OCI-LY3 (cell line): ENCODE measurements at regions not wholly inside any gene's neighbourhood (a gene's known extent, or its start where the extent isn't known, plus 50 kb on each side); places are given as distances from the start of the nearest gene placed in this dataset.

Experiments
- H2AFZ ChIP-seq: fragments of 200-600, 300-600 bp; shearing (Covaris generic); 2 replicates; pipeline ENCODE4 v1.6.0; 2014; ENCODE audit warnings: antibody characterized with exemption, low read depth, low read length
- H3K27ac ChIP-seq: fragments of 200-600, 300-600 bp; sonication (generic); 2 replicates; pipeline ENCODE4 v1.5.1; 2014; ENCODE audit warnings: mild to moderate bottlenecking, low read length, moderate library complexity, mixed read lengths
- H3K27me3 ChIP-seq: fragments of 200-600, 300-600 bp; sonication (generic); 2 replicates; pipeline ENCODE4 v1.6.1; 2014; ENCODE audit warnings: low read depth, low read length, mixed read lengths
- H3K36me3 ChIP-seq: fragments of 200-600, 300-600 bp; sonication (generic); replicated peaks from 2 replicates; pipeline ENCODE3; 2014; ENCODE audit warnings: low read depth, low read length, mixed read lengths
- H3K4me1 ChIP-seq: fragments of 300-600, 200-600 bp; sonication (generic); 2 replicates; pipeline ENCODE4 v1.6.1; 2014; ENCODE audit warnings: low read length, mixed read lengths
- H3K4me2 ChIP-seq: fragments of 200-600, 300-600 bp; sonication (generic); 2 replicates; pipeline ENCODE4 v1.6.1; 2014; ENCODE audit warnings: low read length, mixed read lengths
- H3K4me3 ChIP-seq: fragments of 300-600, 200-600 bp; sonication (generic); 2 replicates; pipeline ENCODE4 v1.5.1; 2014; ENCODE audit warnings: antibody characterized with exemption, mild to moderate bottlenecking, low read length, moderate library complexity
- H3K79me2 ChIP-seq: fragments of 300-600, 200-600 bp; shearing (Covaris generic); 2 replicates; pipeline ENCODE4 v1.6.1; 2014; ENCODE audit warnings: mild to moderate bottlenecking, low read length, mixed read lengths
- H3K9ac ChIP-seq: fragments of 300-600, 200-600 bp; shearing (Covaris generic); 2 replicates; pipeline ENCODE4 v1.6.0; 2014; ENCODE audit warnings: mild to moderate bottlenecking, low read length, moderate library complexity
- H3K9me3 ChIP-seq: fragments of 200-600, 300-600 bp; shearing (Covaris generic); 2 replicates; pipeline ENCODE4 v1.6.1; 2014; ENCODE audit warnings: low read length, mixed read lengths; ENCODE audit not compliant: insufficient read depth
- H4K20me1 ChIP-seq: fragments of 200-600, 300-600 bp; sonication (generic); 2 replicates; pipeline ENCODE4 v1.6.1; 2016; ENCODE audit warnings: low read length, mixed read lengths; ENCODE audit not compliant: insufficient read depth
- CTCF ChIP-seq: fragments of 200-600, 300-600 bp; sonication (generic); IDR thresholded peaks from 2 replicates; pipeline ENCODE4 v1.5.1; 2014; ENCODE audit warnings: antibody characterized with exemption, low read length, low read depth
- EZH2phosphoT487 ChIP-seq: fragments of 200-600 bp; shearing (Covaris generic); IDR thresholded peaks from 2 replicates; pipeline ENCODE4 v1.6.1; 2018; ENCODE audit warnings: antibody characterized with exemption, mixed run types, low read depth

GRCh38 chr3:64455351-64455750 lies 230.1 kb upstream of the PRICKLE2 start:
- H3K4me2 ChIP-seq: no peak overlapping the region
- H3K36me3 ChIP-seq: no peaks in the 10 kb centered on the region
- no peak overlapping the region for H3K9ac ChIP-seq
- H3K9me3 ChIP-seq: no peaks in the 10 kb centered on the region
- no peak overlapping the region; the same call in 1 of the 2 replicates for H2AFZ ChIP-seq
- no peak overlapping the region for H3K27ac ChIP-seq
- H3K4me1 ChIP-seq: peaks cover 46% of the 10 kb centered on the region
- H4K20me1 ChIP-seq: no peaks in the 10 kb centered on the region
- TF ChIP-seq CTCF: no peak
- no peak for TF ChIP-seq EZH2phosphoT487
- H3K4me3 ChIP-seq: no peak overlapping the region
- H3K79me2 ChIP-seq: no peaks in the 10 kb centered on the region
- H3K27me3 ChIP-seq: no peaks in the 10 kb centered on the region

GRCh38 chr3:64454768-64455167 lies 229.5 kb upstream of the PRICKLE2 start:
- Histone ChIP-seq H3K27ac (no peak overlapping the region), H3K79me2 (no peaks in the 10 kb centered on the region), H4K20me1 (no peaks in the 10 kb centered on the region), H3K4me3 (no peak overlapping the region), H2AFZ (no peak overlapping the region), H3K36me3 (no peaks in the 10 kb centered on the region), H3K9ac (no peak overlapping the region), H3K4me2 (no peak overlapping the region), H3K27me3 (no peaks in the 10 kb centered on the region), H3K4me1 (peaks cover 51% of the 10 kb centered on the region), H3K9me3 (no peaks in the 10 kb centered on the region)
- TF ChIP-seq CTCF (no peak), EZH2phosphoT487 (no peak)

- no peak overlapping the region for H3K4me3 ChIP-seq
- H3K27me3 ChIP-seq: no peaks in the 10 kb centered on the region
- no peaks in the 10 kb centered on the region for H3K9me3 ChIP-seq
- no peaks in the 10 kb centered on the region for H3K36me3 ChIP-seq
- H3K9ac ChIP-seq: no peak overlapping the region
- no peak overlapping the region for H2AFZ ChIP-seq
- no peaks in the 10 kb centered on the region for H4K20me1 ChIP-seq
- no peak for TF ChIP-seq EZH2phosphoT487
- TF ChIP-seq CTCF: no peak
- H3K4me2 ChIP-seq: no peak overlapping the region
- H3K27ac ChIP-seq: no peak overlapping the region
- peaks cover 57% of the 10 kb centered on the region for H3K4me1 ChIP-seq
- H3K79me2 ChIP-seq: no peaks in the 10 kb centered on the region
Observed at GRCh38 chr3:64454179-64454578, 228.9 kb upstream of the PRICKLE2 start.

GRCh38 chr3:64451283-64452012 lies 226.2 kb upstream of the PRICKLE2 start:
- no peak overlapping the region for H3K4me3 ChIP-seq
- no peaks in the 10 kb centered on the region for H3K79me2 ChIP-seq
- H2AFZ ChIP-seq: no peak overlapping the region
- peak overlapping the region; percentile 77 for H3K4me2 ChIP-seq
- no peaks in the 10 kb centered on the region for H3K27me3 ChIP-seq
- peak overlapping the region; percentile 37; the same call in 1 of the 2 replicates for H3K9ac ChIP-seq
- no peaks in the 10 kb centered on the region for H3K36me3 ChIP-seq
- H3K4me1 ChIP-seq: peaks cover 76% of the 10 kb centered on the region
- H3K9me3 ChIP-seq: no peaks in the 10 kb centered on the region
- peak overlapping the region; percentile 82 for H3K27ac ChIP-seq
- no peaks in the 10 kb centered on the region for H4K20me1 ChIP-seq
- no peak for TF ChIP-seq EZH2phosphoT487
- TF ChIP-seq CTCF: no peak
